ENCODE measurements at regions not wholly inside any gene's neighbourhood (a gene's known extent, or its start where the extent isn't known, plus 50 kb on each side); places are given as distances from the start of the nearest gene placed in this dataset.
A peak's percentile ranks its signal among the peaks of the same experiment; 100 is the strongest.
"Not testable (repeated sequence)": the region's sequence is repeated elsewhere in the genome, so short reads cannot be mapped to it uniquely, and the experiment has no call there.

DNA sequence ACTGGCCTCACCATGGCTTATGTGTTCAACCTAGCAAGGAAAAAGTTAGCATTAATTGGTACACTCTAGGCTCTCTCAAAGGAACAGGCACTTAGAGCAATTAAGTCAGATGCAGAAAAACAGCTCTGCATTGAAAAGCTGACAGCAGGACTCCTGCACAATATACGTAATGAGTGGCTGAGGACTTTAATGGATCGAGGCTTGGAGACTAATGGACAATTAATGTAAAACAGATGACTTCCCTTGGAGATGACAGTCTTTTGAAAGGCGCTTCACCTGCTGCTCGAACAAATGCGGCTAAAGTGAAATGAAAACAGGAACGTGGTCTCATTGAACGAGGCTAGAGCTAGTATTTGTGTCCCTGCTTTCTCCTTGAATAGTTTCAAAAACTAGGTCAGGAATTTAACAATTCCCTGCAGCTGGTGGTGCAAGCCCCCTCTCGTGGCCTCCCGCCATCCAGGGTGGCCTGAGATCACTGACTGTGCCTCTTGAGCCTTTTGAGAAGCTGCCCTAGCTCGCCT is 137.1 kb downstream of the ELOVL4 start:
- peak in 14 of 56 donors; percentile 1 to 46 (median 11) for DNase-seq

DNA sequence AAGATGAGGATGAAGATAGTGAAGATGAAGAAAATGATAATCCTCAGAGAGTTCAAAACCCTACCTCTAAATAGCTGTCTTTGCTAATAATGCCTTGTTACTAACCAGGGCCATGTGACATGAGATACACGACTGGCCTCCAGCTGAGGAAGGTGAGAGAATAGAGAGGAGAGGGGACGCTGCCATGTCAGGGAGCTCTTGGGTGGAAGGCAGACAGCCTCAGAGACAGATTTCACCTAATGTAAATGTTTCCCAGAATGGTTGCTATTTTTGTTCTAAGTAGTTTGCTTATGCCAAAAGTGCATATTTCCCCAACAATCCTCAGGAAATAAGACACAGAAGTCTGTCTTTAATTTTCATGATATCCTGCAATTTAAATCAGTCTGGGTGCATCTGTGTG is 138.4 kb downstream of the ELOVL4 start:
- DNase-seq: no peak

DNA sequence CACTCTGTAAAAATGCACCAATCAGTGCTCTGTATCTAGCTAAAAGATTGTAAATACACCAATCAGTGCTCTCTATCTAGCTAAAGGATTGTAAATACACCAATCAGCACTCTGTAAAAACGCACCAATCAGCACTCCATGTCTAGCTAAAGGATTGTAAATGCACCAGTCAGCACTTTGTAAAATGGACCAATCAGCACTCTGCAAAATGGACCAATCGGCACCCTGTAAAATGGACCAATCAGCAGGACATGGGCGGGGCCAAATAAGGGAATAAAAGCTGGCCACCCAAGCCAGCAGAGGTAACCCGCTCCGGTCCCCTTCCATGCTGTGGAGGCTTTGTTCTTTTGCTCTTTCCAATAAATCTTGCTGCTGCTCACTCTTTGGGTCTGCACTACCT is 140.7 kb downstream of the ELOVL4 start:
- DNase-seq: not testable (repeated sequence)

DNA sequence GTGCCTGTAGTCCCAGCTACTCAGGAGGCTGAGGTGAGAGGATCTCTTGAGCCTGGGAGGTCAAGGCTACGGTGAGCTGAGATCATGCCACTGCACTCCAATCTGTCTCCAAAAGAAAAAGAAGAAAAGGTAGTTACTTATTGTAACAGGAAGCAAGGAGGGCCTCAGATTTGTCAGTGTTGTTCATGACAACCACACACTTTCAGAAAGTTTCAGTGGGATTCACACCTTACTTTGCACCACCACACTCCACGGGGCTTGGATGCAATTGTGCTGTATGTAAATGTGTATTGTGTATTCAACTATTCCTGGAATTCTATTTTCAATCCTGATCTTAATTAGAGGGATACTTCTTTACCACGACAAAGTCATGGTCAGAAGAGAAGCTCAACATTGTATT is 142.6 kb downstream of the ELOVL4 start:
- no peak for DNase-seq

DNA sequence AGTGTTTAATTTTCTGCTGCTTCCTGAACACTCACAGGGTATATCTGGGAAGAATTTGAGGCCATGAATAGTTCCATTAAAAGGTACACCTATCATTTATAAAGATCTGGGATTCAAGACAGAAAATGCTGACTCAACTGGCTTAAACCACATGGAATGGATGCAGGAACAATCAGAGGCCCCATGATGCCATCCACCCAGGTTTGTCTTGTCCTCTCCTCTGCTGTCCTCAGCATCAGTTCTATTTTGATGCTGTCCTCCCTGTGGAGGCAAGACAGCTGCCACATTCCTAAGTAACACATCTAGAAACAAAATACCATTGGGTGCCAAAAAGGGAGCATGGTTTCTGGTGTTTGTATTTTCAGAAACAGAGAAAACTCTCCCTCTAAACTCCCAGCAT is 143.4 kb downstream of the ELOVL4 start:
- no peak for DNase-seq

DNA sequence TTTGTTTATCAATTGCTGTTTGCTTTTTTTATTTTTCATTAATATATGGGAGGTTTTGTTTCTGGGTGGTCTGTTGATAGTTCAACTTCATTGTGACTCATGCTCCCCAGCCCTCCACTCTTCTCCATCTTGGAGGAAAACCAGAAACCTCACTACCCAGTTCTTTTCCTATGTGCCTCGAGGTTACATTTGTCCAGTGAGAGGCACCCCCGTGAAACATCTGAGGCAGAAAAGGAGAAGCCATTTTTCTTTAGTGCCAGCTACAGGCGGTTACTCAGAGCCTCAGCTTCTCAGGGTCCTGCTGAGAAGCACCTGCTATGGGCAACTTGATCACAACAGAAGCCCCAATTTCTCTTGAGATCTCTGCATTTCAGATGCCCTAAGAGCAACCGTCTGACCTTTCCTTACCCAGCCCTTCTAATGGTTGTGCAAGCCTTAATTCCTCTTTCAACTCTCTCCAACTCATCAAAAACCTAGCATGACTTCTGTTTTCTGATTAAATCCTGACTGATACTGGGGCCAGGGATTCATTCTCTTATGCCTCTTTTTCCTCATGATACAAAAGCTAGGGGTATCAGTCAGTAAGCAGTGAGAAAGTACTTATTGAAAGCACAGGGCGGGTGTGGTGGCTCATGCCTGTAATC is 144.6 kb downstream of the ELOVL4 start:
- DNase-seq: no peak

DNA sequence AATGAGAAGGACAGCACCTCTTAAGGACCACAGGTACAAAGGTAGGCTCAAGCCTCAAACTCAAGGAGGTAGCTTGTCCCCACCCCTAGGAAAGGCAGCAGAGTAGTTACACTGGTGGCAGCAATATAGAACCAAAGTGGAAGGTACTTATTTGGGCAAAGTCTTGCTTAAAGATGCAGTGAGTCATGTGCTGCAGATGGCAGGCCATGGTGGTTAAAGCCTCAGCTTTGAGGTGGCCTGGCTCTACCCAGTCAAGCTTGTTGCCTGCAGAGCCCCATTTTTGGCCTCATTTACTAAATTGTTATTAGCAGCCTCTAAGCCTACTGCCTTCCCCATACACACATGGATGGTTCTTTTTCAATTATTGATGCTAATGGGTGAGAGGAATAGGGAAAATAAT is 146.0 kb downstream of the ELOVL4 start:
- no peak for DNase-seq

DNA sequence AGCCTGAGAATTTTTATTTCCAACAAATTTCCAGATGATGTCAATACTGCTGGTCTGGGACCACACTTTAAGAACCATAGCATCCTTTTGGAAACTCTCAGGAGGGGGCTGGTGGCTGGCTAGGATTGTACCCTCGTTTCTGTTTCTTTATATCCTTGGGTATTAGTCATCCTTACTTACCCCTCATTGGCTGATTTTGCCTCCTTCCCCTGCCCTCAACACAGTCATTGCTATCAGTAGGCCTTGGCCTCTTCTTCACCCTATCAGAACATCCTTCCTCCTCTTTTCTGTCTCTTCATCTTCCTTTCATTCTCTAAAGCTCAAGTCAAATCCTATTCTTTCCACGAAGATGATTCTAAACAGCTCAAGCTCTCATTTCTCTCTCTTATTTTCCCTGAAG is 148.5 kb downstream of the ELOVL4 start:
- no peak for DNase-seq

DNA sequence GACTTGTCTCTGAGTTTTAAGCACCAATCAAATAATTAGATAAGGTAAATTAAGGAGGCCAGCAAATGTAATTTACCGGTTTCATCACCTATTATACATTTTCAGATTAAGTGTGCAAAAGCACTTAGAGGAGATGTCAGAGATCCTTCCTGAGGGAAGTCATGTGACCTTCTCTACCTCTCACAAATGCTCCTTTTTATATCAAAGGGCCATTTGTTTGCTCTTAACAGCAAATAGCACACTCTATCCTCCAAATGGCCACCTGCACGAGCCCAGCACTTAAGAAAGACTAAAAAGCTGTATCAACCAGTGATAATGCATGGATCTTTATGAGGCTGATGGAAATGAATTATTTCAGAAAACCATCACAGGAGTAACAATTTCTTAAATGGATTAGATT is 149.4 kb downstream of the ELOVL4 start:
- DNase-seq: no peak

DNA sequence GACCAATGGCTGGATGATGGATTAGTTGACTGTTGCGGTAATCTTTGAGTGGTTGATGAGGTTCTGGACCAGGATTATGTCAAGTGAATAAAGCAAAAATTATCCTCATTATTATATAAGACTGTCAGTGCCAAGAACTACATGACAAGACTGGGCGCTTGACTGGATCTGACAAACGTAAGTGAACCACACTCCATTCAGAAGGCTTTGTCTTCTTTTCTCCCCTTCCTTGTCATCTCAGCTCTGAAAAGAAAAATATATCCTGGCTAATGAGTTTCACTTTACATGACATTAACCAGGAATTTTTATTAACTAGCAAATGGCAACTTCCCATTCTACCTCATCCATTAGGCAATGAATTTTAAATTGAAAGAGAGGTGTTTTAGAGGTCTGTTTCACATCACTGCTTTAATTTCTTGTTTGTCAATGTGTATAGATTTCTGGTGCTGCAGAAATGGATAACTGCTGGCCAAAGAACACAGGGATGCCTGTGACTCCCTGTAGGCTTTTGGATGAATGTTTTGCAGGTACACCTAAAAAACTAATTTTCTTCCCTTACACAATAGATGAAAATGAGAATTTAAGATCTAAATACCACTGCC is 150.1 kb downstream of the ELOVL4 start:
- DNase-seq: no peak

DNA sequence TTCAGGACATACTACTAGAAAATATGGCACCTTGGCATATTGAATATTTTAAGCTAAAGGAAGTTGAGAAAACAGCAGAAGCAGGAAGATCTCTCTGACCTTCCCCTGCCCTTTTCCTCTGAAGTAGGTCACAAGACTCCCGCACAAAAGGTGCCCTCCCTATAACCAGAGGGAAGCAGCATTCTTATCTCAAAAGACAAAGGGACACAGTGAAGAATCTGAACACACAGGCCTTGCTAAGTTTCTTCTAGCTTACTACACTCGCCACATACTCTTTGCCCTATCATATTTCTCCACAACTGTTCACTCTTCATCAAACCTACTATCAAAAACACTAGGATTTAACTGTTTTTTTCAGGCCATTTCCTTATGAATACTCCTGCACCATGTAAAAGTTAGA is 151.2 kb downstream of the ELOVL4 start:
- DNase-seq: no peak

DNA sequence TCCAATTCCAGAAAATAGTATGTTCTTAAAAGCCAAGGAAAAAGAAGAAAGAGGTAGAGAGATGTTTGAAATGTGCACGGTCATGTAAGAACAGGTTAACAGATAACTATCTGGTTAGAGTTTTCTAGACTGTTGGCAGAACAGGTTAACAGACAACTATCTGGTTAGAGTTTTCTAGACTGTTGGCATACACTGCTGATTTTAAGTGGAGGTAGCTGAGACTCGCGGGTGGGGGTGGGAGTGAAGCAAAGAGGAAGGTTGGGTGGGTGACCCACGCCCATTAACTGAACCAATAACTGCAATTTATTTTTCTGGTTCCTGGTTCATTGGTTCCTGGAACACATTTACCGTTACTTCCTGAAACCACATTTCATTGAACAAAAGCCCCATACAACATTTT is 157.5 kb downstream of the ELOVL4 start:
- no peak for DNase-seq

DNA sequence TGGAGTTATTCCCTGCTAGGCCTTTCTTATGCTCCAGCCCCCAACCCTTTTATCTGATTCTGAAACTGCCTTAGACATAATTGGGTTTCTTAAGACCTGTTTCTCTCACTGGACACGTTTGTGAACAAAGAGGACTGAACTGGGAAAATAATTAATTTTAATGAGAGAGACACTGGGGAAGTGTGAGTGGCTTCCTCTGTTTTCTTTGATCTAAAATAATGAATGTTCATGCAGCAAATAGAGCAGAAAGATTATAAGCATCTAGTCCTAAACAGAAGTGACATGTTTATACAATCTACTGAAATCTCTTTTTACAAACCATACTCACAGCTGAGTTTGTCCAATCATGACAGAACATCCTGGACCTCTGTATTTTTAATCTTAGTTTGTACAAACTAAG is 157.6 kb downstream of the SH3BGRL2 start:
- no peak for DNase-seq

DNA sequence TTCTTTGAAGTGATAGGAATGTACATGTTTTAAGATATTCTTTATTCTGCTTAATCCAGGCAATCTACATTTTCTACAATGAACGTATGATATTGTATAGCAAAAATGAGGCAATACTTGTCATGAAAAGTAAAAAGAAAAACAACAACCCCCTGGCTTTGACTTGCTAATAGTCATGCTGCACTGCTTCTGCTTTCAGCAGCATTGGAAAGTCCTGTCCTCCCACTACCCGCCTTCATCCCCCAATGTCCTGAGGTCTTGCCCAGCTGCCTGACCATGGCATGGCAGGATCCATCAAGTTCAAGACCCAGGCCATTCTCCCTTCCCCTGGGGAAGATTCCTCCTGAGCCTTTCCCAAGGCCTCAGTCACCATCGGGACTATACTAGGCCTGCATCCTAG is 156.5 kb downstream of the SH3BGRL2 start:
- no peak for DNase-seq

DNA sequence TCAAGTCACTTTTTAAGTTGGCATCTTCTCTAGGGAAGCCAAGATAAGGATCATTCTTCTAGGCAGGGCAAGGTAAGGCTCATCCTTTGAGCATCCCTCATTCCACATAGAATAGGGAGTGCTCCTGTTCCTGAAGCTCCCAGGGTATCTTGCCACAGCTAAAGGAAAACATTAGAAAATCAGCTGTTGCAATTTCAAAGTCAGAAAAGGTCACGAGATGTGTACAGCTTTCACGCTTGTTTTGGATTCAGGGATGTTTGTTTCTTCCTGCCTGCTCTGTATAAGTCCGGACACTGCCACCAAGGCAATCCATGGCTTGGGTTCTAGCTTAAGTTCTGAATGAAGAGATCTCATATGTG is 153.2 kb downstream of the SH3BGRL2 start:
- DNase-seq: no peak

DNA sequence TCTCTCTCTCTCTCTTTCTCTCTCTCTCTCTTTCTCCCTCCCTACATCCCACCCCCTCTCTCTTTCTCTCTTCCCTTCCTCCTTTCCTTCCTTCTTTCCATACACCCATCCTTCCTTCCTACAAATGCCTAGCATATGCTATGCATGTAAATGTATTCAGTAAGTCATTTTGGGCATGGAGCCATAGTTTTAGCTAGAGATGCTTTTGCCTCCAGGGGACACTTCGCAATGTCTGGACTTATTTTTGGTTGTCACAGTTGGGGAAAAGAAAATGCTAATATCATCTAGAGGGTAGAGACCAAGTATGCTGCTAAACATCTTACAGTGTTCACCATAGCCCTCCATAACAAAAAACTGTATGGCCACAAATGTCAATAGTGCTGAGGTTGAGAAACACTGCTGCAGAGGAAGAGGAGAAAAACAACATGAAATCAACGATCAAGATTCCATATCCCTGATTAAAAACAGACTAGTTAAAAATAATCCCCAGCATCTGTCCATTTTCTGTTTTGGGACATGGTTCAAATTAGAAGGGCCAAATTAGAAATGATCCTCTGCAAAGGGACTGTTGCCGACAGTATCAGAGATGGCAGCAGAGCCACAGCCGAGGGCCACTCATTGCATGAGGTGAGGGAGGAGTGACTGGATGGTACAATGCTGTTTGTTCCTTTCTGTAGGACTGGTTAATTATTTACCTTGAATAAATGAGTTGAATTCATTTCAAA is 152.7 kb downstream of the SH3BGRL2 start:
- no peak for DNase-seq

DNA sequence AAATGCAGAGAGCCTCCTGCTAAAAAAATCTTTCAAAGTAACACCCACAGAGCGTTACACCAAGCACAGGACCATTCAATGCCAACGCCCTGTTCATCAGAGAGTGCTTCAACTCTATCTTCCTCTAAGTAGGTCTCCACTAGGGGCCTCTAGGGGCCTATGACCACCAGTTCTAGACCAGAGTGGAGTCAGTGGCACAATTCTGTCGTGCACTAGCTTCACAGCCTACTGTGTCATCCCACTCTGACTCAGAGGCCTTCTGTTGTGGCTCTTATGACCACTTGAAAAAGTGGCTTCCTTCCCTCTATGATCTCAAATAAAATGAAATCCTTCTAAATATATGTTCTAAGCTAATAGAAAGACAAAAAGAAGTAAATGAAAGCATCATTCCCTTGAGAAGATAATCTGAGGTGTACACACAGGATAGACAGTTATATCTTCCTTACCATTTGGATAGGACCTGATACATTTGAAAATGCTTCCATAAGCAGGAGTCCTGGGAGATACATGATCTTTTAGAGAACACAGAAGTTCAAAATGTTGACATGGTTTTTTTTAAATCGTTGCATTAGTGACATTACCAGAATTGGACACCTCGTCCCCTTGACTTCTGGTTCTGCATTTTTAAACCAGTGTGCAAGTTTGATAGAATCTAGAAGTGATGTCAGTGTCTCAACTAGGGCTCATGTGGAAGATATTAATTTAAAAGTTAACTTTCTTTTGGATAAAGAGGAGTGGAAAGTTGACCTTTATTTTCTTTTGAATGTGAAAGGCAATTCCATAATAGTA is 151.9 kb downstream of the SH3BGRL2 start:
- DNase-seq: no peak

DNA sequence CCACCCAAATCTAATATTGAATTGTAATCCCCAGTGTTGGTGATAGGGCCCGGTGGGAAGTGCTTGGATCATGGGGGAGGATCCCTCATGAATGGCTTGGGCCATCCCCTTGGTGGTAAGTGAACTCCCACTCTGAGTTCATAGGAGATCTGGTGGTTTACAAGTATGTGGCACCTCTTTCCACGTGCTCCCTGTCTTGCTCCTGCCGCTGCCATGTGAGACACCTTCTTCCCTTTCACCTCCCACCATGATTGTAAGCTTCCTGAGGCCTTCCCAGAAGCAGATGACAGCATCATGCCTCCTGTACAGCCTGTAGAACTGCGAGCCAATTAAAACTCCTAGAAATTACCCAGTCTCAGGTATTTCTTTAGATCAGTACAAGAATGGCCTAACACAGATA is 150.8 kb downstream of the SH3BGRL2 start:
- DNase-seq: no peak

DNA sequence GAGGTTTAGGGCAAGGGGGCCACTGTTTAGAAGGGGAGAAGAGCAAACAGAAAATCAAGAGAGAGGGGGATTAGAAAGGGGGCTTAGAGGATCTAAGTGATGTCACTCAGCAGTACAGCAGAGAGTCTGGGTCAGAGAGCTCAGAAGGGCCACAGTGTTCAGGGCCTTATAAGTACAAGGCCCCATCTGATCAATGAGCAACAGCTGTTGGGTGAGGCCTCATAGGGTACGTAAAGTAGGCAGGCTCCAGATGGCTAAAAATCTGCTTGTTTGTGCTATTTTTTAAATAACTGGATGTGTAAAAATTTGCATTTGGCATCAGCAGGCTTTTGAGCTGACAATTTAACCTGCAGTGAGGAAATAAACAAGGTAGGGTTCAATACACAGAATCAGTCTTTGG is 149.8 kb downstream of the SH3BGRL2 start:
- no peak for DNase-seq

DNA sequence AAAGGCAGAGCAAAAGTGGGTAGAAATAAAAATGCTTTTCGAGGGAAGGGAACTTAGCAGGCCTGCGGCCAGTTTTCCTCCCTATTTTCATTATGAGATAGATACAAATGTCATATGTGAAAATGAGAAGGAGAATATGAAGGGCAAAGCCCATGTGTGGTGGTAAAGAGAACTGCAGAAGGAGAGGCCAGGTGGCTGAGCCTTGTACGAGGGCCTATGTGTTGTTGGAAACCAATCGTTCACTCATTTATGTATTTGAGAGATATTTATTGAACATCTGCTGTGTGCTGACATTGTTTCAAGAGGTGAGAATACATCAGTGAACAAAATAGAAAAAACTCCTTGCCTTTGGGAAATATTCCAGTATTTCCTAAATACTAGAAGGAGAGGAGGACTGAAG is 147.7 kb downstream of the SH3BGRL2 start:
- no peak for DNase-seq

DNA sequence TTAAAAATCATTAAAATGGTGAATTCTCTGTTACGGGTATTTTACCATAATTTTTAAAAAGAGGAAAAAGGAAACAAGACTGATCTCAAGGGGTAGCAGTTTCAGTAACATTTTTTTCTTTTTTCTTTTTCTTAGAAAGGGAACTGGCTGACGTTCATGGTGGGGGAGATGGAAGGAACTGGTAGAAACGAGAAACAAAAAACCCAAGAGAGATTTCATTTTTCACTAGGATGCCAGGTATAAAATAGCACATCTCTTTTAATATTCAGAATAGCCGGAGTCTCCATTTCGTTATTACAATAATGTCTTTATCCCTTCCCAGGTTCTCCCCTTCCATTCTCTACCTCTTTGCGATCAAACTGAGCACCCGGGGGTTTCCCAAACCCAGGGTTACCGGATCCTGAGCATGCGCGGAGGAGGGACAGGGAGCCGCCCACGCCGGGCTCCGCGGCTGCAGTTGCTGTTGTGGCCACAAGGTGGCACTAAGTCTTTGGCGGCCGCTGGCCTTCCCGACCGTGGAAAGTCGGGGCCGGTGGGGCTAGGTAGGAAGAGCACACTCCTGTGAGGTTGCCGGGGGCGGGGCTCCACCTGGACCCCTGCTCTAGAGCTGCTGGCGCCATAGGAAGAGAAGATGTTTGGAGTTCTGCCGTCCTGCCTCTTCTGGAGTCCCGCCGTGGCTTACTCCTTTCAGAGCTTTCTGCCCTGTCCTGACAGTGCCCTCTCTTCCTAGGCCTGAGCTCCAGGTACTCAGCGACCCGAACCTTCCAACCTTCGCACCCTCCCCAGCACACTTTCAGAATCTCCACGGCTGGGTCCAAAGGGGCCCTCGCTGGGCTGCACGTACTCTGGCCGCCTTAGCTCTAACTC is 146.8 kb downstream of the SH3BGRL2 start:
- peak in 54 of 56 donors; percentile 4 to 87 (median 61) for DNase-seq

Data from nucleus accumbens (tissue), 56 donors.